Spleen (tissue), 7 donors: ENCODE measurements at regions not wholly inside any gene's neighbourhood (a gene's known extent, or its start where the extent isn't known, plus 50 kb on each side); places are given as distances from the start of the nearest gene placed in this dataset.

Source experiments
- CTCF ChIP-seq, 11 experiments: fragments of 200-600 bp in 7 of 11; fragments of 450-650 bp in 4 of 11; sonication (generic) in 4 of 11; IDR thresholded peaks in 8 of 11; conservative IDR thresholded peaks in 3 of 11; 1 replicate in 7 of 11; 2 replicates in 4 of 11; pipeline versions ENCODE4 v1.4.0 to v1.8.0; 2016 to 2021; ENCODE audit warnings: antibody characterized with exemption in 11 of 11, inconsistent platforms in 4 of 11, mild to moderate bottlenecking in 1 of 11
- POLR2A ChIP-seq, 3 donors: fragments of 450-650 bp; IDR thresholded peaks; one replicate each; pipeline ENCODE4 v1.5.1; 2017; ENCODE audit warnings: antibody characterized with exemption in 3 of 3, mild to moderate bottlenecking in 1 of 3
- POLR2AphosphoS5 ChIP-seq, 3 donors: sonication (generic); formaldehyde crosslinking; IDR thresholded peaks; one replicate each; pipeline ENCODE4 v1.5.1; 2017; ENCODE audit warnings: antibody characterized with exemption in 3 of 3
- donor health status: DM: no; HTN: no; CAD: no; lungs with moderate emphysema.
- donor health status: DM: no; HTN: no; CAD: no.
- donor health status: DM: no; HTN: no; CAD: no.

GRCh38 chr18:30175621-30176225, 866.8 kb downstream of the DSC3 start:
- no peak for TF ChIP-seq CTCF (IDR thresholded peaks at IDR 0.05 in 8 of 11, conservative IDR thresholded peaks at IDR 0.05 in 3 of 11)
- TF ChIP-seq POLR2A (IDR thresholded peaks at IDR 0.05) = no peak
- TF ChIP-seq POLR2AphosphoS5 (IDR thresholded peaks at IDR 0.05) = no peak
